ENCODE measurements at regions not wholly inside any gene's neighbourhood (a gene's known extent, or its start where the extent isn't known, plus 50 kb on each side); places are given as distances from the start of the nearest gene placed in this dataset.
"Not testable (repeated sequence)": the region's sequence is repeated elsewhere in the genome, so short reads cannot be mapped to it uniquely, and the experiment has no call there.

- H3K27me3 ChIP-seq (ENCODE audit: control insufficient read depth, insufficient read depth, low read length); H3K36me3 ChIP-seq (ENCODE audit: control insufficient read depth, low read depth, low read length); H3K27ac ChIP-seq (ENCODE audit: low read length); H3K9ac ChIP-seq (ENCODE audit: low read length); H3K9me3 ChIP-seq (ENCODE audit: control insufficient read depth, low read depth, low read length); H3K4me3 ChIP-seq (ENCODE audit: low read length); H3K4me1 ChIP-seq (ENCODE audit: control insufficient read depth, low read depth, low read length): not testable (repeated sequence)
Observed at GRCh38 chr7:115172397-115172796, 250.5 kb downstream of the MDFIC start.

DNA sequence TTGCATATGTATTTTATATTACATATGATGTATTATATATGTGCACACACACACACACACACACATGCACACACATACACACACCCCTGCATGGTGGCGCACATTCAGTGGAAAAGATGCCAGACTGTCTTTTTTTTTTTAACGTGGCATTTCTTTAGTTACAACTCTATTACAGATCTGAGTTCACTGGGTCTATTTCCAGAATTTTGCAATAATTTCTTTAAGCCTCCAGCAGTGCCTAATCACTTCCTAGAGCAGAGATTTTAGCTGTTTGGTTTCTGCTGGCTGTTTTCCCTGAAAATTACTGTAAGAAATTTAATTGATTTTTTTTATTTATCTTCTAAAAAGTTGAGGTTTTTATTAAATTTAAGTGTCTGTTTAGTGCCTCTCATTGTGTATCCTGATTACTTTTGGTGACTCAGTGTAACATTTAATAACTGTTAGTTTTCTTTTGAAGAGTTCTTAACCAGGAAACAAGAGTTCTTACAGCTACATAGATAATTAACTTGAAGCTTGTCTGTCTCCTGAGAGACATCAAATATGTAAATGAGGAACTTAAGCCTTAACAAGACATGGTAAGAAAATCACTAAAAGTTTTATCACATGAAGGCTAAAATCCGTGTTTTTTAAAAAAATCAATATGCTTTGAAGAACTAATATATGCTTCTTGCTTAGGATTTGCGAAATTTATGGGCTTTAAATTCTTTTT is 232.0 kb downstream of the MDFIC start:
- no peak overlapping the region for H3K9ac ChIP-seq (ENCODE audit: low read length)

GRCh38 chr7:115153176-115153575 is 231.3 kb downstream of the MDFIC start:
- H3K4me3 ChIP-seq (ENCODE audit: low read length): no peak overlapping the region
- H3K4me1 ChIP-seq (ENCODE audit: control insufficient read depth, low read depth, low read length): no peaks in the 10 kb centered on the region
- H3K27ac ChIP-seq (ENCODE audit: low read length): no peak overlapping the region
- H3K36me3 ChIP-seq (ENCODE audit: control insufficient read depth, low read depth, low read length): no peaks in the 10 kb centered on the region
- H3K27me3 ChIP-seq (ENCODE audit: control insufficient read depth, insufficient read depth, low read length): no peaks in the 10 kb centered on the region
- no peak overlapping the region for H3K9ac ChIP-seq (ENCODE audit: low read length)
- no peaks in the 10 kb centered on the region for H3K9me3 ChIP-seq (ENCODE audit: control insufficient read depth, low read depth, low read length)

More for the DNA sequence above, 232.0 kb downstream of the MDFIC start:
- no peaks in the 10 kb centered on the region for H3K36me3 ChIP-seq (ENCODE audit: control insufficient read depth, low read depth, low read length)
- no peaks in the 10 kb centered on the region for H3K27me3 ChIP-seq (ENCODE audit: control insufficient read depth, insufficient read depth, low read length)
- no peak overlapping the region for H3K4me3 ChIP-seq (ENCODE audit: low read length)
- H3K4me1 ChIP-seq (ENCODE audit: control insufficient read depth, low read depth, low read length): no peaks in the 10 kb centered on the region
- no peaks in the 10 kb centered on the region for H3K9me3 ChIP-seq (ENCODE audit: control insufficient read depth, low read depth, low read length)
- no peak overlapping the region for H3K27ac ChIP-seq (ENCODE audit: low read length)

DNA sequence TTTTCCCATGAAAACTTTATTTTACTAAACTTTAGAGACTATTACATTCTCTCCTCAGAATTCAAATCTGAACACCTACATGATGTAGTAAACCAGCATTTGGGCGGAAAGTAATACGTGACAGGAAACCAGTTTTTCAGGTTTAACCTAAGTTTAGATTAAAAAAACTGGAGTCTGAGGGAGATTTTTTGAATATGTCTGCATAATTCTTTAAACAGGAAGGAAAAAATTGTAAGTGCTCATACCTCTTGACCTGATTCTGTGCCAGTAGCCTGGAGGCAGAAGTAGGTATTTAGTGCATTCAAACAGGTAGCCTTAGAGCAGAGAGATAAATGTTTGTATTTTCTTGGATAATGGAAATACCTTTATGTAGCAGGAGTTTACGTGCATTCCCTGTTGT is 224.3 kb downstream of the MDFIC start:
- Histone ChIP-seq H3K27ac (ENCODE audit: low read length) (no peak overlapping the region), H3K27me3 (ENCODE audit: control insufficient read depth, insufficient read depth, low read length) (no peaks in the 10 kb centered on the region), H3K4me1 (ENCODE audit: control insufficient read depth, low read depth, low read length) (no peaks in the 10 kb centered on the region), H3K9ac (ENCODE audit: low read length) (no peak overlapping the region), H3K36me3 (ENCODE audit: control insufficient read depth, low read depth, low read length) (no peaks in the 10 kb centered on the region), H3K9me3 (ENCODE audit: control insufficient read depth, low read depth, low read length) (no peaks in the 10 kb centered on the region), H3K4me3 (ENCODE audit: low read length) (no peak overlapping the region)

GRCh38 chr7:115145512-115145911 is 223.6 kb downstream of the MDFIC start:
- H3K9me3 ChIP-seq (ENCODE audit: control insufficient read depth, low read depth, low read length): no peaks in the 10 kb centered on the region
- H3K27ac ChIP-seq (ENCODE audit: low read length): no peak overlapping the region
- H3K36me3 ChIP-seq (ENCODE audit: control insufficient read depth, low read depth, low read length): no peaks in the 10 kb centered on the region
- H3K4me1 ChIP-seq (ENCODE audit: control insufficient read depth, low read depth, low read length): no peaks in the 10 kb centered on the region
- H3K4me3 ChIP-seq (ENCODE audit: low read length): no peak overlapping the region
- no peak overlapping the region for H3K9ac ChIP-seq (ENCODE audit: low read length)
- H3K27me3 ChIP-seq (ENCODE audit: control insufficient read depth, insufficient read depth, low read length): no peaks in the 10 kb centered on the region

DNA sequence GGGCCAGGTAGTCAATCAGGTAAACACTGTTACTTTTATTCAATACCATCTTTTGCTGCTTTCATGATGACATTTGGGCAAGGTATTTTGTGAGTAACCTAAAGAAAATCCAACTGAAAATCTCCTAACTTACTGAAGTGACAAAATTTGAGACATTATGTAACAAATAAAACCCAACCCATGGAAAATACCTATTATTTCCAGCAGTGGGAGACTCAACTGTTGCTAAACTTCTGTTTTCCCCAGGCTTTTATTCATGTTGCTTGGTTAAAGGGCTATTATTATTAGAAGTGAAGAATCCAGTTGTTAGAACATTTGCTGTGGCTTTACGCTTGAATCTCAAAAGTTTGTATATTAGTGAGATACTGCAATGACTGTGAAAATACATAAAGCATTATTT is 215.9 kb downstream of the MDFIC start:
- peaks cover 8% of the 10 kb centered on the region for H3K4me1 ChIP-seq (ENCODE audit: control insufficient read depth, low read depth, low read length)
- H3K36me3 ChIP-seq (ENCODE audit: control insufficient read depth, low read depth, low read length): no peaks in the 10 kb centered on the region
- no peak overlapping the region for H3K4me3 ChIP-seq (ENCODE audit: low read length)
- H3K27me3 ChIP-seq (ENCODE audit: control insufficient read depth, insufficient read depth, low read length): no peaks in the 10 kb centered on the region
- H3K9me3 ChIP-seq (ENCODE audit: control insufficient read depth, low read depth, low read length): no peaks in the 10 kb centered on the region
- no peak overlapping the region for H3K27ac ChIP-seq (ENCODE audit: low read length)
- no peak overlapping the region for H3K9ac ChIP-seq (ENCODE audit: low read length)

DNA sequence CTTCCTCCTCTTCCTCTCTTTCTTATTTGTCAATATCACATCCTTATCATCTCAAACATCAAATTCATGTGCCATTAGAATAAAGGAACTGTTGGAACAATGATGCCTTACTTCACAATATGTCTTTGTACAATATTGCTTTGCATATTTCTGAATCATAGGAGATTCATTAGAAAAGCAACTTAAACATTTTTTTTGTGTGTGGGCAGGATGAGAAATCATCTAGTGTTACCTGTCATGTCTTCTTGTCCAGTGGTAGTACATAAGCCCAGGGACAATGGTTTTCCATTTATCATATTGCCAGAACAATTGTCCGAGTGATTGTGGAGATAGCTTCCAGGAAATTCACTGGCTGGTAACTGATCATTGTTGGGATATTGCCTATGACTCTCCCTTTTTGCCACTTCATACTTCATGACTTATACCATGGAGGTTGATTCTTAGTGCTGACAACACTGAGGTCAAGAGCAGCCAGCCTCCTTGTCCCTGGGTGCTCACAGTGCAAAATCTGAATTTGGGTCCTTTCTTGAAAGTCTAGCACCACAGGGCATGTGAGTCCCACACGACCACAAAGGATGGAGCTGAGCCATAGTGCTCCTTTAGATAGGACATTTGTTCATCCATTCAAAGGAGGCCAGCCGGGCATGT is 215.0 kb downstream of the MDFIC start:
- Histone ChIP-seq H3K27ac (ENCODE audit: low read length) (no peak overlapping the region), H3K9me3 (ENCODE audit: control insufficient read depth, low read depth, low read length) (no peaks in the 10 kb centered on the region), H3K36me3 (ENCODE audit: control insufficient read depth, low read depth, low read length) (no peaks in the 10 kb centered on the region), H3K9ac (ENCODE audit: low read length) (no peak overlapping the region), H3K4me3 (ENCODE audit: low read length) (no peak overlapping the region), H3K4me1 (ENCODE audit: control insufficient read depth, low read depth, low read length) (peaks cover 8% of the 10 kb centered on the region), H3K27me3 (ENCODE audit: control insufficient read depth, insufficient read depth, low read length) (no peaks in the 10 kb centered on the region)

DNA sequence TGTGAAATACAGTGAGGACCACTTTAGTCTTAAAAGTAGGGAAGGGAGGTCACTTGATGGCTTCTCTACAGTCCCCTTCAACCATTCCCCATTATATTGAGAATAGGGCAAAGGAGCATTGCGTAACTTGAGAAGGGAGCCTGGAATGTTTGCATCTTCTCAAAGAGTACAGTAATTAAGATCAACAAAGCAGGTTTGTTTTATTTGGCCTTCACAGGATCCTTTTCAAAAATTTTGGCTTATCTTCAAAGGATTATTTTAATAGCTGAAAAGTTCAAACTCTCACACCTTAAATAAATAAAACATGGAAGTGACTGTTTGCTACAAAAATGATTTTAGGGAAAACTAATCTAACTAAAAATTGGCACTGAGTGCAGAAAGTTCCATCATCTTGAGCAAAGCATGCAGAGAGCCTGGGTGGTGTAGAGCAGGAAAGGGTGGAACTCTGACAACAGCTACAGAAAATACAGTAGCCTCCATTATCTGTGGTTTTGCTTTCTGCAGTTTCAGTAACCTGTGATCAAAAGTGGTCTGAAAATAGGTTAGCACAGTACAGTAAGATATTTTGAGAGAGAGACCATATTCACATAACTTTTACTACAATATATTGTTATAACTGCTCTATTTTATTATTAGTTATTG is 214.0 kb downstream of the MDFIC start:
- Histone ChIP-seq H3K4me3 (ENCODE audit: low read length) (no peak overlapping the region), H3K27ac (ENCODE audit: low read length) (no peak overlapping the region), H3K4me1 (ENCODE audit: control insufficient read depth, low read depth, low read length) (peaks cover 8% of the 10 kb centered on the region), H3K9me3 (ENCODE audit: control insufficient read depth, low read depth, low read length) (no peaks in the 10 kb centered on the region), H3K9ac (ENCODE audit: low read length) (no peak overlapping the region), H3K36me3 (ENCODE audit: control insufficient read depth, low read depth, low read length) (no peaks in the 10 kb centered on the region), H3K27me3 (ENCODE audit: control insufficient read depth, insufficient read depth, low read length) (no peaks in the 10 kb centered on the region)

DNA sequence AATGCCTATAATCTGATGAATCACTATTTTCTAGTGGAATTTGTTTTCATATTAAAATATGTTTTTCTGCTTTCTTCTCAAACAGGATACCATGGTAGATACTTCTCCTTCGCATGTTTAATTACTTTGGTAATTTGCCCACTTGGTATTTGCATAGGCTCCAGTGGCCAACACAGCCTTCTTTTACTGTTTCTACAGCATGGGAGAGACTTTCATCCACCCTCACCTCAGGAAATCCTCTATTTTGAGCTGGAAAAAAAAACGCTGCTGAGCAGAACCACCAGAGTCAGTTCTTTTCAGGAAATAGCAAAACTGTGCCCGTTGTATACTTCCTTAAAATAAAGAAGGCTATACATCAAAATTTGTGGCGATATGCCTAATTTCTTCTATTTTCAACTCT is 213.3 kb downstream of the MDFIC start:
- H3K36me3 ChIP-seq (ENCODE audit: control insufficient read depth, low read depth, low read length): no peaks in the 10 kb centered on the region
- no peak overlapping the region for H3K27ac ChIP-seq (ENCODE audit: low read length)
- peaks cover 8% of the 10 kb centered on the region for H3K4me1 ChIP-seq (ENCODE audit: control insufficient read depth, low read depth, low read length)
- no peaks in the 10 kb centered on the region for H3K27me3 ChIP-seq (ENCODE audit: control insufficient read depth, insufficient read depth, low read length)
- no peak overlapping the region for H3K9ac ChIP-seq (ENCODE audit: low read length)
- no peaks in the 10 kb centered on the region for H3K9me3 ChIP-seq (ENCODE audit: control insufficient read depth, low read depth, low read length)
- H3K4me3 ChIP-seq (ENCODE audit: low read length): no peak overlapping the region

- H3K36me3 ChIP-seq (ENCODE audit: control insufficient read depth, low read depth, low read length): no peaks in the 10 kb centered on the region
Observed at GRCh38 chr7:115133248-115133647, 211.4 kb downstream of the MDFIC start.

GRCh38 chr7:115132096-115132495 is 210.2 kb downstream of the MDFIC start:
- H3K4me3 ChIP-seq (ENCODE audit: low read length): no peak overlapping the region
- peaks cover 8% of the 10 kb centered on the region for H3K4me1 ChIP-seq (ENCODE audit: control insufficient read depth, low read depth, low read length)
- no peak overlapping the region for H3K27ac ChIP-seq (ENCODE audit: low read length)
- no peaks in the 10 kb centered on the region for H3K9me3 ChIP-seq (ENCODE audit: control insufficient read depth, low read depth, low read length)
- no peaks in the 10 kb centered on the region for H3K27me3 ChIP-seq (ENCODE audit: control insufficient read depth, insufficient read depth, low read length)
- no peak overlapping the region for H3K9ac ChIP-seq (ENCODE audit: low read length)
- no peaks in the 10 kb centered on the region for H3K36me3 ChIP-seq (ENCODE audit: control insufficient read depth, low read depth, low read length)

More at GRCh38 chr7:115133248-115133647, 211.4 kb downstream of the MDFIC start:
- Histone ChIP-seq H3K27ac (ENCODE audit: low read length) (no peak overlapping the region), H3K27me3 (ENCODE audit: control insufficient read depth, insufficient read depth, low read length) (no peaks in the 10 kb centered on the region), H3K4me3 (ENCODE audit: low read length) (no peak overlapping the region), H3K9ac (ENCODE audit: low read length) (no peak overlapping the region), H3K9me3 (ENCODE audit: control insufficient read depth, low read depth, low read length) (no peaks in the 10 kb centered on the region), H3K4me1 (ENCODE audit: control insufficient read depth, low read depth, low read length) (peaks cover 8% of the 10 kb centered on the region)

- Histone ChIP-seq H3K27ac (ENCODE audit: low read length) (no peak overlapping the region), H3K4me3 (ENCODE audit: low read length) (no peak overlapping the region), H3K36me3 (ENCODE audit: control insufficient read depth, low read depth, low read length) (no peaks in the 10 kb centered on the region), H3K27me3 (ENCODE audit: control insufficient read depth, insufficient read depth, low read length) (no peaks in the 10 kb centered on the region), H3K9me3 (ENCODE audit: control insufficient read depth, low read depth, low read length) (no peaks in the 10 kb centered on the region), H3K4me1 (ENCODE audit: control insufficient read depth, low read depth, low read length) (no peaks in the 10 kb centered on the region), H3K9ac (ENCODE audit: low read length) (no peak overlapping the region)
Observed at GRCh38 chr7:115128154-115128553, 206.3 kb downstream of the MDFIC start.

Data from iPS-18a (cell line).